ENCODE measurements at regions not wholly inside any gene's neighbourhood (a gene's known extent, or its start where the extent isn't known, plus 50 kb on each side); places are given as distances from the start of the nearest gene placed in this dataset.

DNA sequence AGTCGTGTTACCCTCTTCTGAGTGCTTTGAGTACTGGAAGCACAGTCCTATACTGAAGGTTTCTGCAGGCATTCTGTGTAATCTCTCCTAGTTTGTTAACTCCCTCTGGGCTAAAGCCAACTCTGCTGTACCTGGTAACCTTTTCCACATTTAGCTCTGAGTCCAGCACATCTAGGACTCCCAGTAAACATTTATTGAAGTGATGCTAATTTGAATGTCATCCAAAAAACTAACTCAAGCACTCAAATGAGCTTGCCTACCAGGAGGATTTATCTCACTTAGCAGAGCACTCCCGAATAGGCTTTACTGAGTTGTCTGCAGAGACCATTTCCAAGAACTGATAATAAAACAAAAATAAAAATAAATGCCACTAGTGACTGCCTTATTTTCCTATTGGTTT, 79.5 kb upstream of the NFIB start:
- TF ChIP-seq, protein P1, sequence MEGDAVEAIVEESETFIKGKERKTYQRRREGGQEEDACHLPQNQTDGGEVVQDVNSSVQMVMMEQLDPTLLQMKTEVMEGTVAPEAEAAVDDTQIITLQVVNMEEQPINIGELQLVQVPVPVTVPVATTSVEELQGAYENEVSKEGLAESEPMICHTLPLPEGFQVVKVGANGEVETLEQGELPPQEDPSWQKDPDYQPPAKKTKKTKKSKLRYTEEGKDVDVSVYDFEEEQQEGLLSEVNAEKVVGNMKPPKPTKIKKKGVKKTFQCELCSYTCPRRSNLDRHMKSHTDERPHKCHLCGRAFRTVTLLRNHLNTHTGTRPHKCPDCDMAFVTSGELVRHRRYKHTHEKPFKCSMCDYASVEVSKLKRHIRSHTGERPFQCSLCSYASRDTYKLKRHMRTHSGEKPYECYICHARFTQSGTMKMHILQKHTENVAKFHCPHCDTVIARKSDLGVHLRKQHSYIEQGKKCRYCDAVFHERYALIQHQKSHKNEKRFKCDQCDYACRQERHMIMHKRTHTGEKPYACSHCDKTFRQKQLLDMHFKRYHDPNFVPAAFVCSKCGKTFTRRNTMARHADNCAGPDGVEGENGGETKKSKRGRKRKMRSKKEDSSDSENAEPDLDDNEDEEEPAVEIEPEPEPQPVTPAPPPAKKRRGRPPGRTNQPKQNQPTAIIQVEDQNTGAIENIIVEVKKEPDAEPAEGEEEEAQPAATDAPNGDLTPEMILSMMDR (IDR thresholded peaks at IDR 0.05) = no peak
- TF ChIP-seq POLR2A (IDR thresholded peaks at IDR 0.05) = no peak

Data from Peyer's patch (tissue), 4 donors.